DMS53 (cell line): ENCODE measurements at regions not wholly inside any gene's neighbourhood (a gene's known extent, or its start where the extent isn't known, plus 50 kb on each side); places are given as distances from the start of the nearest gene placed in this dataset.
"Not testable (repeated sequence)": the region's sequence is repeated elsewhere in the genome, so short reads cannot be mapped to it uniquely, and the experiment has no call there.

Source experiments
- DNase-seq: peaks from one replicate; lab custom pipeline; 2025; lab: John Stamatoyannopoulos, UW

- no peak for DNase-seq
Observed at GRCh38 chr21:18819507-18819906, 415.9 kb upstream of the TMPRSS15 start.

GRCh38 chr21:18826562-18826961 lies 423.0 kb upstream of the TMPRSS15 start:
- no peak for DNase-seq

- no peak for DNase-seq
Observed at GRCh38 chr21:18831942-18832676, 428.5 kb upstream of the TMPRSS15 start.

- DNase-seq = no peak
Observed at GRCh38 chr21:18832950-18833349, 429.4 kb upstream of the TMPRSS15 start.

GRCh38 chr21:18834121-18834520 lies 430.5 kb upstream of the TMPRSS15 start:
- DNase-seq = not testable (repeated sequence)

- peak; percentile 55 for DNase-seq
Observed at GRCh38 chr21:18840239-18840638, 436.7 kb upstream of the TMPRSS15 start.

- DNase-seq = not testable (repeated sequence)
Observed at GRCh38 chr21:18857606-18858005, 454.0 kb upstream of the TMPRSS15 start.

GRCh38 chr21:18869104-18869503 lies 465.5 kb upstream of the TMPRSS15 start:
- no peak for DNase-seq

- no peak for DNase-seq
Observed at GRCh38 chr21:18877917-18878316, 474.3 kb upstream of the TMPRSS15 start.

GRCh38 chr21:18887922-18888602 lies 484.5 kb upstream of the TMPRSS15 start:
- no peak for DNase-seq

GRCh38 chr21:18893406-18893805 lies 489.8 kb upstream of the TMPRSS15 start:
- no peak for DNase-seq

GRCh38 chr21:18894387-18894786 lies 490.8 kb upstream of the TMPRSS15 start:
- DNase-seq = no peak

GRCh38 chr21:18899261-18899660 lies 495.7 kb upstream of the TMPRSS15 start:
- DNase-seq = no peak

- no peak for DNase-seq
Observed at GRCh38 chr21:18902660-18903059, 499.1 kb upstream of the TMPRSS15 start.

GRCh38 chr21:18907076-18907475 lies 503.5 kb upstream of the TMPRSS15 start:
- DNase-seq = no peak

GRCh38 chr21:18908641-18909040 lies 505.1 kb upstream of the TMPRSS15 start:
- no peak for DNase-seq

- DNase-seq = no peak
Observed at GRCh38 chr21:18913914-18914313, 510.3 kb upstream of the TMPRSS15 start.

GRCh38 chr21:18914570-18914969 lies 511.0 kb upstream of the TMPRSS15 start:
- peak; percentile 10 for DNase-seq

GRCh38 chr21:18917622-18918021 lies 514.0 kb upstream of the TMPRSS15 start:
- no peak for DNase-seq

- DNase-seq = no peak
Observed at GRCh38 chr21:18931237-18931636, 527.7 kb upstream of the TMPRSS15 start.

- DNase-seq = no peak
Observed at GRCh38 chr21:18937337-18937736, 533.8 kb upstream of the TMPRSS15 start.

GRCh38 chr21:18940791-18941190 lies 537.2 kb upstream of the TMPRSS15 start:
- DNase-seq = no peak

- DNase-seq = no peak
Observed at GRCh38 chr21:18950045-18950740, 546.6 kb upstream of the TMPRSS15 start.
